Breast epithelium (tissue), 3 donors: ENCODE measurements at regions not wholly inside any gene's neighbourhood (a gene's known extent, or its start where the extent isn't known, plus 50 kb on each side); places are given as distances from the start of the nearest gene placed in this dataset.

Experiments used
- CTCF ChIP-seq, 3 donors: fragments of 450-650 bp; IDR thresholded peaks; one replicate each; pipeline ENCODE4 v1.5.1; 2016 to 2017; ENCODE audit warnings: antibody characterized with exemption in 3 of 3, mild to moderate bottlenecking in 3 of 3, moderate library complexity in 3 of 3
- POLR2A ChIP-seq: fragments of 450-650 bp; IDR thresholded peaks from one replicate; pipeline ENCODE4 v1.6.1; 2016; ENCODE audit warnings: antibody characterized with exemption, mild to moderate bottlenecking, moderate library complexity
- POLR2AphosphoS5 ChIP-seq, 3 donors: sonication (generic); formaldehyde crosslinking; IDR thresholded peaks; one replicate each; pipeline ENCODE4 v1.6.1; 2017; ENCODE audit warnings: antibody characterized with exemption in 3 of 3

- no peak for TF ChIP-seq POLR2A
- TF ChIP-seq CTCF (IDR thresholded peaks at IDR 0.05): no peak
- TF ChIP-seq POLR2AphosphoS5 (IDR thresholded peaks at IDR 0.05): no peak
These were observed 105.1 kb downstream of the CHST1 start for GRCh38 chr11:45560155-45560912.
